Panc1 (cell line): ENCODE measurements at regions not wholly inside any gene's neighbourhood (a gene's known extent, or its start where the extent isn't known, plus 50 kb on each side); places are given as distances from the start of the nearest gene placed in this dataset.

Experiments
- ATAC-seq: fragments of 200-7000 bp; cut with Tn5 transposase; 2 replicates; pipeline ENCODE4 v1.9.1; 2020; ENCODE audit warnings: mild to moderate bottlenecking, moderate library complexity
- BruUV-seq: library from RNA; stranded (reverse); fragments of 400-500 nt; replicated peaks from 2 replicates; lab custom pipeline; 2021; lab: Mats Ljungman, UMichigan
- CTCF ChIA-PET: fragments of 300-600 bp; sonication (Branson Sonifier 250); formaldehyde crosslinking; loops from one replicate; lab custom pipeline; 2022; ENCODE audit warnings: antibody characterized with exemption; lab: Charles Lee
- POLR2A ChIA-PET: fragments of 300-600 bp; sonication (Branson Sonifier 250); formaldehyde crosslinking; loops from one replicate; lab custom pipeline; 2022; ENCODE audit warnings: antibody characterized with exemption; lab: Charles Lee
- DNase-seq: peaks from one replicate; pipeline ENCODE4 v3.0.0-alpha.2; 2010; ENCODE audit warnings: low read depth, low spot score
- H3K27ac ChIP-seq: 2 replicates; pipeline ENCODE4 v1.5.1; 2011; ENCODE audit warnings: mild to moderate bottlenecking, low read length, inconsistent platforms
- H3K27me3 ChIP-seq: fragments of 200-500 bp; sonication (Bioruptor generic); 2 replicates; pipeline ENCODE4 v1.6.0; 2014; ENCODE audit warnings: low read length, inconsistent platforms; ENCODE audit not compliant: control insufficient read depth, insufficient read depth
- H3K36me3 ChIP-seq: fragments of 200-500 bp; sonication (Bioruptor generic); 2 replicates; pipeline ENCODE4 v1.5.1; 2014; ENCODE audit warnings: inconsistent platforms, mild to moderate bottlenecking, low read length, moderate library complexity; ENCODE audit not compliant: control insufficient read depth, insufficient read depth
- H3K4me1 ChIP-seq: 2 replicates; pipeline ENCODE4 v1.5.1; 2011; ENCODE audit warnings: inconsistent platforms, mild to moderate bottlenecking, low read length, moderate library complexity; ENCODE audit not compliant: control insufficient read depth, insufficient read depth
- H3K4me3 ChIP-seq, 2 experiments: 2 replicates each; pipeline ENCODE4 v1.5.1; 2011 to 2012; ENCODE audit warnings: low read depth in 2 of 2, low read length in 2 of 2, mild to moderate bottlenecking in 2 of 2, inconsistent platforms in 1 of 2, moderate library complexity in 1 of 2
- H3K9me3 ChIP-seq: fragments of 200-500 bp; sonication (Bioruptor generic); 2 replicates; pipeline ENCODE4 v1.5.1; 2014; ENCODE audit warnings: low read depth, mild to moderate bottlenecking, inconsistent platforms, low read length, moderate library complexity; ENCODE audit not compliant: control insufficient read depth, insufficient read depth
- CTCF ChIP-seq: fragments of 450-650 bp; IDR thresholded peaks from 2 replicates; pipeline ENCODE4 v1.5.1; 2017; ENCODE audit warnings: mild to moderate bottlenecking
- POLR2AphosphoS5 ChIP-seq: IDR thresholded peaks from 2 replicates; pipeline ENCODE4 v1.6.1; 2012; ENCODE audit warnings: mild to moderate bottlenecking, low read depth, low read length, moderate library complexity
- REST ChIP-seq, 2 experiments: IDR thresholded peaks; 2 replicates each; pipeline ENCODE4 v1.6.1; 2011 to 2012; ENCODE audit warnings: low read depth in 2 of 2, control low read depth in 1 of 2, low read length in 1 of 2, mild to moderate bottlenecking in 1 of 2, moderate library complexity in 1 of 2; ENCODE audit not compliant: insufficient read depth in 1 of 2
- SIN3A ChIP-seq: IDR thresholded peaks from 2 replicates; pipeline ENCODE4 v1.6.1; 2012; ENCODE audit warnings: low read depth, mild to moderate bottlenecking, low read length, moderate library complexity, borderline replicate concordance; ENCODE audit not compliant: insufficient read depth
- TCF7L2 ChIP-seq: IDR thresholded peaks from 2 replicates; pipeline ENCODE4 v1.6.1; 2011; ENCODE audit warnings: mild to moderate bottlenecking, low read depth, low read length, inconsistent platforms
- in situ Hi-C: cut with HindIII; loops from 2 replicates; pipeline ENCODE4 v1.10.0; 2016; ENCODE audit warnings: low sequenced_read_pairs, low pct_unique_long_range_greater_than_20kb
- intact Hi-C: fragments of 100-400 bp; cut with micrococcal nuclease; formaldehyde crosslinking; loops from one replicate; pipeline ENCODE4 v1.10.0; 2022; ENCODE audit not compliant: unreplicated experiment

- ChIA-PET CTCF (no interaction called here), POLR2A (no interaction called here)
- BruUV-seq, result no TSS peak
- ATAC-seq (no peak), DNase-seq (no peak)
- Histone ChIP-seq H3K27me3 (no peaks in the 10 kb centered on the region), H3K4me1 (no peaks in the 10 kb centered on the region), H3K4me3 (no peak overlapping the region), H3K36me3 (no peaks in the 10 kb centered on the region), H3K27ac (no peak overlapping the region), H3K9me3 (no peaks in the 10 kb centered on the region)
- in situ Hi-C loops (no loop called here), intact Hi-C loops (no loop called here)
- no peak for TF ChIP-seq TCF7L2
- TF ChIP-seq SIN3A, result no peak
- TF ChIP-seq CTCF, result no peak
- no peak for TF ChIP-seq REST (IDR thresholded peaks at IDR 0.05; ENCODE audit: insufficient read depth in 1 of 2, low read depth in 2 of 2, low read length in 1 of 2)
- no peak for TF ChIP-seq POLR2AphosphoS5
Observed at GRCh38 chr16:52320930-52321439, 226.0 kb downstream of the TOX3 start.

- no peak for TF ChIP-seq CTCF
- TF ChIP-seq SIN3A, result no peak
- TF ChIP-seq REST (IDR thresholded peaks at IDR 0.05; ENCODE audit: insufficient read depth in 1 of 2, low read depth in 2 of 2, low read length in 1 of 2), result no peak
- TF ChIP-seq TCF7L2, result no peak
- TF ChIP-seq POLR2AphosphoS5, result no peak
- in situ Hi-C loops (no loop called here), intact Hi-C loops (no loop called here)
- ATAC-seq (no peak), DNase-seq (no peak)
- no peaks in the 10 kb centered on the region for H3K36me3 ChIP-seq
- no peak overlapping the region for H3K4me3 ChIP-seq
- no TSS peak for BruUV-seq
- ChIA-PET CTCF (no interaction called here), POLR2A (no interaction called here)
- H3K27me3 ChIP-seq, result no peaks in the 10 kb centered on the region
- no peaks in the 10 kb centered on the region for H3K4me1 ChIP-seq
- H3K27ac ChIP-seq, result no peak overlapping the region
- H3K9me3 ChIP-seq, result no peaks in the 10 kb centered on the region
Observed at GRCh38 chr16:52318302-52319009, 228.5 kb downstream of the TOX3 start.
